Suprapubic skin (tissue), 4 donors: ENCODE measurements at regions not wholly inside any gene's neighbourhood (a gene's known extent, or its start where the extent isn't known, plus 50 kb on each side); places are given as distances from the start of the nearest gene placed in this dataset.

Source experiments
- EP300 ChIP-seq: sonication (generic); formaldehyde crosslinking; IDR thresholded peaks from one replicate; pipeline ENCODE4 v1.6.1; 2017; ENCODE audit warnings: antibody characterized with exemption
- POLR2A ChIP-seq, 2 donors: fragments of 450-650 bp; IDR thresholded peaks; one replicate each; pipeline ENCODE4 v1.6.1; 2017; ENCODE audit warnings: antibody characterized with exemption in 2 of 2, mild to moderate bottlenecking in 2 of 2, moderate library complexity in 2 of 2
- POLR2AphosphoS5 ChIP-seq, 3 donors: sonication (generic); formaldehyde crosslinking; IDR thresholded peaks; one replicate each; pipeline ENCODE4 v1.6.1; 2017; ENCODE audit warnings: antibody characterized with exemption in 3 of 3

GRCh38 chr1:36606641-36607262 is 124.0 kb upstream of the CSF3R start:
- no peak for TF ChIP-seq POLR2A (IDR thresholded peaks at IDR 0.05)
- no peak for TF ChIP-seq POLR2AphosphoS5 (IDR thresholded peaks at IDR 0.05)
- TF ChIP-seq EP300, result no peak
